ENCODE measurements at regions not wholly inside any gene's neighbourhood (a gene's known extent, or its start where the extent isn't known, plus 50 kb on each side); places are given as distances from the start of the nearest gene placed in this dataset.

DNA sequence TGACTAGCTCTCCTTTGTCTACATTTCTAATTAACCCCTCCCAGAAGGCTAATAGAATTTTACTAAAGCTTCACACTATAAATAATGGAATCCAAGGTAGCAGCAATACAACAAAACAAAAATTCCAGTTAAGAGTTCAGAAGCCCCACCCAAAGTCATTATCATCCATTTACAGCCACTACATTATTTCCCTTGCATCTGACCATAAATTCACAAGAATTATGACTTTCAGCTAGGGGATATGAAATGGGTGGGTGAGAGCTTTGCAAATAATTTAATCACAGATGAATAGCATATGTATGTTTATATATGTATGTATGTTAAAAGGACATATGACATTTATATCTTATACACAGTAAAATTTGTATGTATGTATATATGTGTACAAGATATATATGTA, 65.3 kb upstream of the PTGDR start:
- DNase-seq (ENCODE audit: low read depth), result no peak
- TF ChIP-seq CTCF (conservative IDR thresholded peaks at IDR 0.05; ENCODE audit: control insufficient read depth, insufficient read depth, low read depth, low read length), result no peak
- H3K4me3 ChIP-seq (ENCODE audit: control insufficient read depth, low read depth, low read length), result no peak overlapping the region

GRCh38 chr14:52190337-52190931, 77.1 kb upstream of the PTGDR start:
- DNase-seq (ENCODE audit: low read depth), result peak; percentile 8
- H3K4me3 ChIP-seq (ENCODE audit: control insufficient read depth, low read depth, low read length), result no peak overlapping the region
- TF ChIP-seq CTCF (conservative IDR thresholded peaks at IDR 0.05; ENCODE audit: control insufficient read depth, insufficient read depth, low read depth, low read length), result no peak

DNA sequence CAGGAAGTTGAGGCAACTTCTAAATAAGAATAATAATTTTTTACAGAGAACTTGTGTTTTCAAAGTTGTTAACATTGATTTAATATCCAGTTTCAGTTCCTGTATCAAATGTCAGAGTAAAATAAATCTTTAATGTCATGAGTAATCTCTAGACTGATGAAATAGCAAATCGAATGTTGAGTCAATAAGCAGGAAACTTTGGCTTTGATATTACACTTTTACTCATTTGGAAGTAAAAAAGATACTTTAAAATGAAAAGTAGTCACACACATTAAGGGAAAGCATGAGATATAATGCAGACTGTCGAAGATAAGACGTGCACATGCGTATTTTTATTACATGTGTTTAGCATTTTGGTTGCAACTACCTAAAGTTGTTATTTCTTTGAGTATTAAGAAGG, 78.2 kb upstream of the PTGDR start:
- no peak for TF ChIP-seq CTCF (conservative IDR thresholded peaks at IDR 0.05; ENCODE audit: control insufficient read depth, insufficient read depth, low read depth, low read length)
- H3K4me3 ChIP-seq (ENCODE audit: control insufficient read depth, low read depth, low read length), result no peak overlapping the region
- peak; percentile 42 for DNase-seq (ENCODE audit: low read depth)

GRCh38 chr14:52188381-52188780, 79.1 kb upstream of the PTGDR start:
- no peak overlapping the region for H3K4me3 ChIP-seq (ENCODE audit: control insufficient read depth, low read depth, low read length)
- no peak for TF ChIP-seq CTCF (conservative IDR thresholded peaks at IDR 0.05; ENCODE audit: control insufficient read depth, insufficient read depth, low read depth, low read length)
- peak; percentile 22 for DNase-seq (ENCODE audit: low read depth)

GRCh38 chr14:52185178-52185577, 82.3 kb upstream of the PTGDR start:
- no peak for DNase-seq (ENCODE audit: low read depth)
- no peak overlapping the region for H3K4me3 ChIP-seq (ENCODE audit: control insufficient read depth, low read depth, low read length)
- TF ChIP-seq CTCF (conservative IDR thresholded peaks at IDR 0.05; ENCODE audit: control insufficient read depth, insufficient read depth, low read depth, low read length), result no peak

GRCh38 chr14:52182853-52183252, 84.6 kb upstream of the PTGDR start:
- no peak for DNase-seq (ENCODE audit: low read depth)
- H3K4me3 ChIP-seq (ENCODE audit: control insufficient read depth, low read depth, low read length), result no peak overlapping the region
- no peak for TF ChIP-seq CTCF (conservative IDR thresholded peaks at IDR 0.05; ENCODE audit: control insufficient read depth, insufficient read depth, low read depth, low read length)
